Myocyte (in vitro differentiated cells): ENCODE measurements at regions not wholly inside any gene's neighbourhood (a gene's known extent, or its start where the extent isn't known, plus 50 kb on each side); places are given as distances from the start of the nearest gene placed in this dataset.

Experiments used
- DNase-seq: peaks from one replicate; pipeline ENCODE4 v3.0.0-alpha.2; 2012; ENCODE audit warnings: low read depth

DNA sequence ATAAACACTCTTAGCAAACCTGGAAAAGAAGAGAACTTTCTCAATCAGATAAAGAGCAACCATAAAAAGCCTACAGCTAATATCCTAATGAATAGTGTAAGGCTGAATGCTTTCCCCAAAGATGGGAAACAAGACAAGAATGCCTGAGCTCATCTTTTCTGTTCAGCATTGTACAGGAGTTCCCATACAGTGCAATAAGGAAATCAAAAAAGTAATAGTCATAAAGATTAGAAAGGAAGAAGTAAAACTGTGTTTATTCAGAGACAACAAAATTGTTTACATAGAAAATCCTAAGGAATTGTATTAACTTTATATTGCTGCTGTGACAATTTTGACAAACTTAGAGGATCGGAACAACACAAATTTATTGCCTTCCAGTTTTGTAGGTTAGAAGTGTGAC, 330.7 kb upstream of the SLC24A2 start:
- no peak for DNase-seq

DNA sequence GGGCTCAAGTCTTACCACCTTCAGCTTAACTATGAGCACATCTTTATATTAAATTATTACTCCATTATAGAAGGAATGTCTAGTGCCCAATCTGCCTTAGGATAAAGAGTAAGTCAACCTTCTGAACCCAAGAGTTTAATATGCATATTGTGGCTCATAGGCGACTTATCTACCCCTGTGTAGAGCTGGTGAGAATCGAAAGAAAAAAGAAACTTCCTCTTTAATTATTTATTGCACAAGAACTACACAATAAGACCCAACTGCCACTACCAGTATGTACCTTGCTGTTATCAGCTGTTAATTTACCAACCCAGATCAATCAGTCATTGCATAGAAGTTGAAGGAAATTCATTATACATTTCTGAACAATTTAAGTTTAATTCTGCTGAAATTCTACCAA, 329.1 kb upstream of the SLC24A2 start:
- no peak for DNase-seq

DNA sequence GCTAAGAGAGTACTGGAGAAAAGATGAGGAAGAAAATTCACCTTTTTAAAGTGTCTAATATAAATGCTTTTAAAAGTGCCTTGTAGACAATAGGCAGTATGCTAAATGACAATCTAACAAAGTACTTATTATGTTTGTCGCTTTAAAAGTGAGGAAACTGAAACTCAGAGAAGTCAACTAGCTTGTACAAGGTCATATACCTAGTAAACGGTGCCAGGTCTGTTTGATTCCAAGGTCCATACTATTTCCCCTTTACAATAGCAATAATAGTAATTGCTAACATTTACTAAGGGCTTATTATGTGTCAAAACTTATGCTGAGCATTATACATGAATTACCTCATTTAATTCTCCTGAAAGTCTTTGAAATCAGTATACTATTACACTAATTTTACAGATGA, 328.6 kb upstream of the SLC24A2 start:
- no peak for DNase-seq

DNA sequence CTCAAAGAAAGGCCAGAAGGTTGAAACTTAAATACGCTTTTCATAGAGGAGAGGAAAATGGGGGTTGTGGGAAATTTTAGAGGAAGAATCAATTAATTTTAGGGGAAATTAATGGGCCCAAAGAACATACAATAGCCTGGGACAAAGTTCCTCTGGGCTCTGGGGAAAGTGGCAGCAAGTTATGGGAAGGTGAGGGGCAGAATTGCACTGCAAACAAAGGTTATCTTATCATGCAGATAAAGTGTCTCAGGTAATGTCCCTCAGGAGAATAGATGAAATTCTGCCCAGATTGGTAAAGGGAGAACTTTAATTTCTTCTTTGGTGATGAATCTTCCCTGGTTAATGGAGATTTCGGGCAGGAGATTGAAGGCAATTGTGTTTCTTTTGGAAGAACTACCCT, 326.1 kb upstream of the SLC24A2 start:
- DNase-seq = no peak

DNA sequence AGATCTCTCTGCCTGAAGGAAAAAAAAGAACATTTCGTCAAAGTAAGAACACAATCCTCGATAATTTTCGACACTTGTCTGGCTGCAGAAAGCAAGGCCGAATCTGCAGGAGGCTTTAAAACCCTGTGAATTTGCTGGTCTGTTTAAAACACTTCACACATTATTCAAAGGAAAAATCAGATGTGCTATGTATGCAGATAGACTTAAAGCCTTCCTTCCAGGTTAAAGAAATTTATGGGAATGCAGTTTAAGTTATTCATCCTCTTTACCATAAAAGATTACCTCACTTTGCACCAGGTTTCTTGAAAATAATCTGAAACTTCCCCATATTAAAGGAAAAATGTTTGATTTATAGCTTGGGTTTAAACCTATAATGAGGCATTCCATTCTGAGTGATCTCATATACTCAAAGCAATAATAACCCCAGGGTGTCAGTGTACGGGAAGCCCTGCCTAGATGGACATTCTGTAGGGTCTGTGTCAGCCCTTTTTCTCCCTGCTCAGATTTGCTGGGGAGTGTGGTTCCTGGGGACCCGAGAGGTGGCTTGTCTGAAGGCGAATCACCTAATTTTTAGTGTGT, 323.5 kb upstream of the SLC24A2 start:
- DNase-seq = no peak

DNA sequence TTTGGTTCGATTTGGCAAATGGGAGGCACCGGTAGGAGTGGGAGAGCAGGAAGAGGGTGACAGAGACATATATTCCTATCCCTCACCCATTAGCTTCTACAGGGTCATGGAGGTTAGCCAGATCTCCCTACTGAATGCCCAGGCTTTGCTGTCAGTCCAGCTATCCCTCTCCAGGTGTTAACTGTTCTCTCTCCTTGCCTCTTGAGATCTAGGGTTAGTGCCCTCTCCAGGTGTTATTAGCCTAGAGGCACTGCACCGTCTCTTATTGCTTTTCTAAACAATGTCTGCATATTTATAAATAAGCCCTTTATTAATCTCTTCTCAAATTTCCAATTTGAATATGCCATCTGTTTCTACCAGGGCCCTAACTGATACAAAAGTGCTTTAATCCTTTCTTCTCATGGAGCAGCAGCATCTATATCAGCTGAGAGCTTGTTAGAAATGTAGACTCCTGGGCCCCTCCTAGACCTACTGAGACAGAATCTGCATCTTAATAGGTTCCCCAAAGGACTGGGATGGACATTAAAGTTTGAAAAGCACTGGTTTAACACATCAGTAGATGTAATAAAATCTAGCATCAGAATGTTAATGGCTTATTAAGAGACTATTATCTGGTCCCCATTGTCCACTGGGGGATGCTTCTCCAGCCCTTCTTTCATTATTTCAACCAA, 322.5 kb upstream of the SLC24A2 start:
- DNase-seq = no peak

DNA sequence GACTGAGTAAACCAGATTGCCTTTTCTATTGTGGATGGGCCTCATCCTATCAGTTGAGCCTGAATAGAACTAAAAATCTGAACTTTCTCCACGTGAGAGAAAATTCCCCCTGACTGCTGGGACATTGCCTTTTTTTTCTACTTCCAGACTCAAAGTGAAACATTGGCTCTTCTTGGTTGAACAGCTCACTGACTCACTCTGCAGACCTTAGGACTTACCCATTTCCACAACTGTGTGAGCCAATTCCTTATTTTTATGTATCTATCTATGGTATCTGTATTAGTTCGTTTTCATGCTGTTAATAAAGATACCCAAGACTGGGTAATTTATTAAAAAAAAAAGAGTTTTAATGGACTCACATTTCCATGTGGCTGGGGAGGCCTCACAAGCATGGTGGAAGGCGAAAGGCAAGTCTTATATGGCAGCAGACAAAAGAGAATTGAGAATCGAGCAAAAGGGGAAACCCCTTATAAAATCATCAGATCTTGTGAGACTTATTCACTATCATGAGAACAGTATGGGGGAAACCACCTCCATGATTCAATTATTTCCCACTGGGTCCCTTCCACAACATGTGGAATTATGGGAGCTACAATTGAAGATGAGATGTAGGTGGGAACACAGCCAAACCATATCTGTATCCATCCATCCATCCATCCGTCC, 306.7 kb upstream of the SLC24A2 start:
- no peak for DNase-seq

DNA sequence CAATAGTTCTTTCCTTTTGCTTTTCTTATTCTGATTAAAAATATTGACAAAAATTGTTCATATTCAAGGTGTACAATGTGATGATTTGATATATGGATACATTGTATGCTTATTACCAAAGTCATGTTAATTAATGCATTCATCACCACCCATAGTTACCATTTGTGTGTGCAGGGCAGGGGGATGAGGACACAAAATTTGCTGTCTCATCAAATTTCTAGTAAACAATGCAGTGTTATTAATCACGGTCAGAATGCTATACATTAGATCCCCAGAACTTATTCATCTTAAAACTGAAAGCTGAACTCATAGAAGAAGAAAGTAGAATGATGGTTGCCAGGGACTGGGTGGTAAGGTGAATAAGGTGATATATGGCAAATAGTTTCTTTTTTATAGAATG, 303.7 kb upstream of the SLC24A2 start:
- no peak for DNase-seq

DNA sequence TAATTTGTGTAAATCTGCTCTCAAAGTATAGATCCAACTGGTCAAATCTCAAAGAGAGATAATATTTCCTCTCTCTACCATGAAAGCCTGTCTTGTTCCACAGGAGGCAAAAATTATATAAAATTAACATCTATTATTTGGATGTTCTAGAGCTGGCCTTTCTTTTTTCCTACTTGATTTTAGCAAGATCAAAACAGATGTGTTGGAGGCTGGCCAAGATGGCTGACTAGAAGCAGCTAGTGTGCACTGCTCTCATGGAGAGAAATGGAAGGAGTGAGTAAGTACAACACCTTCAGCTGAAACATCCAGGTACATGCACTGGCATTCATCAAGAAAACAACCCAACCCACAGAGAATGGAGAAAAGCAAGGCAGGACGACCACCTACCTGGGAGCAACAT, 298.6 kb upstream of the SLC24A2 start:
- peak; percentile 64 for DNase-seq

DNA sequence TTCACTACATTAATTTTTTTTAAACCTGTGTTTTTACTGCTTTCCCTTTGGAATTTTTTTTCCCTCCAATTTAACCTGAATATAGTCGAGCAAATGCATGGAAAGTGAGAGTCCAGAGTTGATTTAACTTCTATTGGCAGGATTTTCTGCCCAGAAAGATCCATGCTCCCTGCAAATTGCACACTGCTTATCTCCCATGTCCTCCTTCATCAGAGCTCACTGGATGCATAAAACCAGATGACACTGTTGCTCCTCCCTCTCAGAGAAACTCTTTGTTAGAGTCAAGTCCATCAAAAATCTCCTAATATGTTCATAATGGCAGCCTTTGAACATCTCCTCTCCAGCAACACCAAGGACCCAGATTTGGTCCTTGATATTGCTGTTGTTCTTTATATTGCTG, 297.0 kb upstream of the SLC24A2 start:
- no peak for DNase-seq

DNA sequence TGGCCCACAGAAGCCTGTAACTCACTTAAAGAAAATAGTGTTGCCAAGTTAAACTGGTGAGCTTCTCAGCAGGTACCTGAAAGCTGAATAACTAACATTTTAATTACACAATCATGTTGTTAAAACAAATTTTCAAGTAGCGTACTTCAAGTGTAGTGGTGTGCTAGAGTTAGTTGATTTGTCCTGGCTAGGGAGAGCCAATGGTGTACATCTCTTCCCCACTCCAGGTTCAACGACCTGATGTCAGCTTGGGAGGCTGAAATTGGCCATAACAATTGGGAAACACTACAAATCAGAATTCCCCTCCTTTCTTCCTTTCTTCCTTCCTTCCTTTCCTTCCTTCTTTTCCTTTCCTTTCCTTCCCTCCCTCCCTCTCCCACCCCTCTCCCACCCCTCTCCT, 295.3 kb upstream of the SLC24A2 start:
- DNase-seq = no peak

DNA sequence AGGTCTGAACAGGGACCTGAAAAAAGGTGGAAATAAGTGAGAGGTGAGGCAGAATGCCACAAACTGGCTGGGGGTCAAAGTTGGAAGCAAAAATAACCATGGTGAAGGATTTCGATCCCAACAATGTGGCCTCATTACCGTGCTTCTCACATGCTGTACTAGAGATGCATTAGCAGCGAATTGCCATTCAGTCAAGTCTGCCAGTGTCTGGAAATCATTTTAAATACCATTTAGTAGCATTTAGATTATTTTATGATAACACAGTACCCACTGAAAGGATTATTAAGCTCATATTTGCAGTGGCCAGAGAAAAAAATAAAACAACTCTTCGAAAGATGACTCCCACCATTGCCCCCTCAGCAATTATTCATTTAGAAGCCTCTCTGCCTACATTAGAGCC, 294.6 kb upstream of the SLC24A2 start:
- no peak for DNase-seq

DNA sequence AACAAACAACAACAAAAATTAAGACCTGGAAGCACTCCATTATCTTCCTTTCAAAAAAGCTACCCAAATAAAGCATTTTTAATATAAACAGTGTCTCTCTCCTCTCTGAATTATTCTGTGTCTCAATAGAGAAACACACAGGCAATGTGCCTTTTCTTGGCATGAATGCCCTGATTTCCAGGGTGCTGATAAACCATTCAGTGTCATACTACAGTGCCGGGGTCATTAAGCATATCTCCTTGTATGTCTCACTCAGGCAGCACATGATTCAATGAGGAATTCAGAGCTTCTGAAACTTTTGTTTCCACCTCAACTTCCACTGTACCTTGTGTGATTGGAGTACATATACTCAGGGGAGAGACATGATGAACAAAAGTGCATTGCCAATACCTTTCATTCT, 294.0 kb upstream of the SLC24A2 start:
- DNase-seq = no peak

DNA sequence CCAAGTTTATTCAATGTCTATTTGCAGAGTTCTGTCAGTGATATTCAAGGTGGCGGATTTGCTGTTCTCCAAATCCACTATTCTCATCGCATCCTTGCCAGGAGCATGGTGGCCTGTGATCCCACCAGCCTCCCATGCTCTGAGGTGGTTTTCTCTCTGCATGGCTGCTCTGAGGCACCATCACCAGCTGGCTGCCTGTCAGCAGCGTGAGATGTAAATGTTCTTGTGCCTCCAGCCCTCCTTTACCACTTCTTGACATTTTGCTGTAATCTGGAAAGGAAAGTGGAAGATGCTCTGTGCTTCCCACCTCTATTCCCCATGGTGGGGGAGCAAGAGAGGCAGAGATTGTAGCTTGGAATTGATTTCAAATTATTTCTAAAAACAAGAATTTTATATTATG, 293.6 kb upstream of the SLC24A2 start:
- no peak for DNase-seq

DNA sequence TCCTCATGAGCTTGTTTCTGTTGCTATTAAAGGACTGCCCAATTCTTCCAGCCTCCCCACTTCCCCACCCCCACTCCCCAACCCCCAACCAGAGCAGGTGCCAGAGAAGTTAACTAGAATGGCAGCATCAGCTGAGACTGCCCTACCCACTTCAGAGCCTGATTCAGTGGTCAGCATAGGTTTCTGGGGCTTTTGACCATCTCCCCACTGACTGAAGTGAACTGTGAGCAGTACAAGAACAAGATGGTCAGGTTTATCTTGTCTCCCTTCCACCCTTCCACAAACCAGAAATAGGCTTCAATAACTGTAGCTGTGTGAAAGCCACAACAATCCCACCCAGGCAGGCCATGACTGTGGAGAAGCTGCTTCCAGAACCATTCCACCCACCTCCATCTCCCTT, 289.4 kb upstream of the SLC24A2 start:
- DNase-seq = peak; percentile 80

DNA sequence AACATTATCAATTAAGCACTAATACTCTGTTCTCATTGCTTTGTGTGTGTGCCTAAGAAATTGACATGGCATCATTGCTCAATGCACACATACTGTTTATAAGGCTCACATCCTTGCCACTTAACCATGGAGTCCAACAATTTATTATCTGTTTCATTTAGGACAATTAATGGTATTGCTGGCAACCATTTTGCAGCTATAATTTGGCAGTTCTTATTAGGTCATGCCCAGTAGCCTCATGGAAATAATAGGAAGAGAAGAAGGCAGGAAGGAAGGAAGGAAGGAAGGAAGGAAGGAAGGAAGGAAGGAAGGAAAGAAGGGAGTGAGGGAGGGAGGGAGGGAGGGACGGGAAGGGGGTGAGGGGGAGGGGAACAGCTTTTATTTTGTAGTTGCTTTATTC, 285.5 kb upstream of the SLC24A2 start:
- no peak for DNase-seq

DNA sequence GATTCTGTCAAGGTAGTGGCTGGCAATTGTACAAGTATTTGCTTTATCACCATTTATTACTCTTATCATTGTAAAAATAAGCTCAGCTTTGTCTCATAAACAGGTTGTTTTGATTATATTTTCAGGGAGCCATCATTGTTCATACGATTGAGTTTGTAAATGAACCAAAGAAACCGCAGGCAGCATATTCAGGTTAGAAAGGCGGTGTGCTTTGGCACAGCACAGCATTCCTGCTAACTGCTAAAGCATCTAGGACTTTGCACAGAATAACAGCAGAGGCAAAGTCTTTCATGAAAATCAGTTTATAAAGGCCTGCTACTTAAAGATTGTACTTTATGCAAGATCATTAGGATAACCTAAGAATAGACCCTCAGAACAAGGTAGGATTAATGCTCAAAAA, 281.5 kb upstream of the SLC24A2 start:
- DNase-seq = no peak

DNA sequence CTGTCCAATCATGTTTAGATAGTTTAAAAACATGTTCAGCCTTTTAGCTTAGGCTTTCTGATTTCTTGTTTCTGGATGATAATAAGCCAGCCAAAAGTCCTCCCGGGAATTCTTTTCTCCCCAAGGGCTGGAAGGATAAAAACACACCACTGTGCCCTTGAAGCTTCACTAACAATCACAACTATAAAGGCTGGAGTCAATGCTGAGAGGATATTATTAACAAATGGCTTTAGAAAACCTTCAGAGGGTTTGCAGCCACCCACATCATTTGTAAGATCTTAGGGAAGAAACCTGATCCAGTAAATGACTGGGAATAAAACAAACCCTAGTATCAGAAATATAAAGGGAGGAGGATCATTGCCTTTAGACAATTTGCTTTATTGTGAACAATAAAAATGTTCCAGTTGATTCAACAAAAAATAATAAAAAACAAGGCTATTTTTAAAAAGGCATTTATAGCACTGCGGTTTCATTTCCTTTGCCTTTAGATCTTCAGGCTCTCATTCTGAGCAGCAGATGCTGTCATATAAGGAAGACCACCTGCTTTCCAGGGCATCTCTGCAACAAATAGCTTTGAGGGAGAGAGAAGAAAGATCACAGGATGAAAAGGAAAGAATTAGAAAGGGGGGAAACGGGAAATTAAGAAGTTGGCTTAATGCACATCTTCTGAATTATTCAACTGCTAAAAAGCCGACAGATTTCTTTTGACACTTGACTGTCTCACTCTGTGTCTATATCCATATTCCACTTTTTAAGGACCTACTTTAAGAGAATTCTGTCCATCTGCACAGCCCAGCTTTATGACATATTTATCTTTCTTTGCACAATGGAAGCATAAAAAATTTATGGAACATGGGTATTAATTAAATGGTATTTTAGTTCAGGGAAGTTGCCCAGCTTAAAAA, 277.2 kb upstream of the SLC24A2 start:
- DNase-seq = peak; percentile 40

DNA sequence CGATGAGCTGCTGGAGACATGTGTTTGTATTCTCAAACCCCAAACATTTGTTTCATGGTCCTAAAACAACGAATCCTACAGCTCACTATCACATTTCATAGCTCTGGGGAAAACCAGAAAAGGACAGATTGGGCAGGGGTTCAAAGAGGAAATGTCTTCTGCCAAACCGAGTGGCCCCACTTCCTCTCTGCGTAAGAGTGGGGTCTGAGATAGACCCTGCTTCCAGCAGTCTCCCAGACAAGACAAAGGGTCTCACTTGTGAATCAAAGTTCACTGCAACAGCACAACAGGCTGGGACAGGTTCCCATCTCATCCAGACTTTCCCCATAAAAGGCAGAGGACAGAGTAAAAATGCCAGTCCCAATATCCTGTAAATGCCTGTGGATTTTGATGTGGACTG, 276.2 kb upstream of the SLC24A2 start:
- DNase-seq = no peak

DNA sequence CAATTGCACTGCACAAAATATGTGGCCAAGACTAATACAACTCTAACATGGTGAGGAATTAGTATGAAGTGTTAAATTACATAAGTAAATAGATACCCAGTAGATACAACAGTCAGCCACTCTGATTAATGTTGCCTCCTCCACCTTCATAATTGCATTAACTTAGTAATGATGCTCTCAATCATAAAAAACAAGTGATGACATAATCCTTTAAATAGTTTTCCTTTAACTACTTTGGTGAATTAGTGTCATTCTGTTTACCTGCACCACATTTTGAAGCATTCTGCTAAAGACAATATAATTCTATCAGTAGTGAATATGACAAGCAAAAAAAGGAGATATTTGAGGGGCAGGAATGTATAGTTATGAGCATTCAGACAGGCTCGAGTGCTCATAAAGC, 265.9 kb upstream of the SLC24A2 start:
- no peak for DNase-seq

DNA sequence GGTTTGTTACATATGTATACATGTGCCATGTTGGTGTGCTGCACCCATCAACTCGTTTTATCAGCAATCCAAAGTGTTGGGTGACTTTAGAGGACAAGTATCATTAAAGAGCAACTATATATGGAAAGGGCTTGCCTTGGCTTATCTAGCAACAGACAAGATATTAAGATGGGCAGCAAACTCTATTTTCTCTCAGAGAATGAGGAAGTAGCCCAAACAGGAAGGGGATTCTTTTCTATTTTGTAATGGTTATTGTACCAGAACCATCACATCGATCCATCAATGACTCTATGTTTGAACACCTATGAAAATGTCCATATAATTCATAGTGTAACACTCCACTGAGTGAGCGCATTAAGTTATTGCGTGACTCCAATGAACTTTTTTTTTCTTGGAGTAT, 260.1 kb upstream of the SLC24A2 start:
- no peak for DNase-seq

DNA sequence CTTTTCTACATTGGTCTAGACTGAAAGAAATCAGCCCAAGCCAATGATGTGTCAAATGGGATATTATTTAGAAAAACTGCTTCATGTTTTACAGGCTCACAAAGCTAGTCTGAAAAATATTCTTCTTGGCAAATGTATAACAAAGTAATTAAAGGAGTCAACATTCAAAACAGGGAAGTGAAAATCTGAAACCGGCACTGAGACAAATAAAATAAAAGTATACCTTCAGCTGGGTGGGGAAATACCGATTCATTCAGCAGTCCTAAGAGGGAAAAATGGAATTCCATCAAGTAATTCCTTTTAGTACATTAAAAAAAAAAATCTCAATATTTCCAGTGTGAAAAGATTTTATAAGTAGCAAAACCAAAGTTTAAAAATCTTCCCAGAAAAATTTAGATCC, 259.6 kb upstream of the SLC24A2 start:
- no peak for DNase-seq
